ENCODE measurements at regions not wholly inside any gene's neighbourhood (a gene's known extent, or its start where the extent isn't known, plus 50 kb on each side); places are given as distances from the start of the nearest gene placed in this dataset.

DNA sequence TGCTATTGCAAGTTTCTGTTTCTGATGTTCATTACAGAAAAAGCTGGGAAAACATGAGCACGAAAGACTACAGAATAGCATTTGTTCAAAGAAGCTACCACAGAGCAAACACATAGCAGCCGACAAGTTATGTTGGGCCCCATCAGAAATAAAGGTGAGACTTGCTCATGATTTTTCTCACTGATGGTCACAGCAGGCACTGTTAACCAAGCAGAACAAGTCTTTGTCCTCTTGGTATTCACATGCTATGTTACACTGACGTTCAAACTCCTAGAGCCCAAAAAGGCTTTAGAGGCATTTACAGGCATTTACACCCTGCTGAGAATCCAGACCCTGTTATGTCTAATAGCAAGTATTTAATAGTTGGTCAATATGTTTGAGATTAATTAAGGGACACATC lies 235.0 kb upstream of the HNMT start:
- DNase-seq, result no peak

DNA sequence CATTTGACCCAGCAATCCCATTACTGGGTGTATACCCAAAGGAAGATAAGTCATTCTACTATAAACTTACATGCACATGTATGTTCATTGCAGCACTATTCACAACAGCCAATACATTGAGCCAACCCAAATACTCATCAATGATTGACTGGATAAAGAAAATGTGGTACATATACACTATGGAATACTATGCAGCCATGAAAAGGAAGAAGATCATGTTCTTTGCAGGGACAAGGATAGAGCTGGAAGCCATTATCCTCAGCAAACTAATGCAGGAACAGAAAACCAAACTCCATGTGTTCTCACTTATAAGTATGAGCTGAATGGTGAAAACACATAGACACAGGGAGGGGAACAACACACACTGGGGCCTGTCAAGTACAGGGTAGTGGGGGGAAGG lies 226.7 kb upstream of the HNMT start:
- no peak for DNase-seq

DNA sequence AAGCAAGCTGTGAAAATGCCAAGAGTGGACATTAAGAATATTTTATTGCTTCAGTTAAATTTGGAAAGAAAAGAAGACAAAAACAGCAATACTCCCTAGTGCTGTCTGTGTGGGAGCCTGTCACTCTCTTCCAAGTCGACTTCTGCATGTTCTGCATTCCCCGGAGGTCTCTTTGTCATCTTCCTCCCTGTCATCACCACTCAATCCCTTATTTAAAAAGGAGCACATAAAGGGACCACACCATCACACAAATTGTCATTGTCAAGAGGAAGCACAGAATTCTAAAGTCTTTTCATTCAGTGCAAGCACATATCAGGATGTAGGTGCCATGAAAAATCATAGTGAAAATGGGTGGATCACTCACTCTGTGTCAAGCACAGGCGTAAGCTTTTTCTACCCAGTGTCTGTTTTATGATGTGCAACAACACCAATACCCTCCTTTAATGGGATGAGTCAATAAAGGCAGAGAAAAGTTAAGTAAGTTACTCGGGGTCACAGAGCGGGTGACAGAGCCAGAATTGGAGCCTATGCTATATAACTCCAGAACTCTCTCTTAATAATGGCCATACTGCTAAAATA lies 222.4 kb upstream of the HNMT start:
- no peak for DNase-seq

DNA sequence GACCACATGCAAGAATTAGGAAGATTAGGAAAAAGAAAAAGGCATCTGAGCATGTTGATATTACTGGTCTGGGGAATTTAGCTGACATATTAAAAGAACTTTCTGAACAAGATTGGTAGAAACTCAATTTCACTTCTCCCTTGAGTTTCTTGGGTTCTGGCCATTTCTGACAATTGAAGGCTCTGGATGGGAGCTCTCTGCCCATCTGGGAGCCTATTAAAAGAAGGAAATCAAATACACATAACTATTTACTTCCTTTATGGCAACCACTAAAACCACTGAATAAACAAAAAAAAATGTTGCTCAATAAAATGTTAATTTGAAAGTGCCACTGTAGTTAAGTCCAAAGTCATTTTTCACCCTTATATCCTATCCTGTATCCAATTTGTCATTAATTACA lies 216.8 kb upstream of the HNMT start:
- DNase-seq, result no peak

DNA sequence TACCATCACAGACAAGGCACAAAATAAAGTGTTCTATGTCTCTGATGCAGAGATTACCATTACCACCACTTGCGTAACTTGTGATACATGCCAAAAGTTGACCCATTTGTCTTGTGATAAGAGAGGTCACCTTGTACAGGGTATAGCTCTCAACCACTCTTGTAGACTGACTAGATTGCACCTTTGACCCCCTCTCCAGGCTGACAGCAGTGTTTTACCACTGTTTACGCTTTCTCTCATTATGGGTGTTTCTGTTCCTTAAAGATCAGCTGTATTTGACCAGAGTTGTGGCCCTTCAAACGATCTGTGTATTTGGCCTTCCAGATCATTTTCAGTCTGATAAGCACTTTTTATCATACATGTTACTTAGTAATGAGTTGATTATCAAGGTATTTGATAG lies 215.7 kb upstream of the HNMT start:
- no peak for DNase-seq

DNA sequence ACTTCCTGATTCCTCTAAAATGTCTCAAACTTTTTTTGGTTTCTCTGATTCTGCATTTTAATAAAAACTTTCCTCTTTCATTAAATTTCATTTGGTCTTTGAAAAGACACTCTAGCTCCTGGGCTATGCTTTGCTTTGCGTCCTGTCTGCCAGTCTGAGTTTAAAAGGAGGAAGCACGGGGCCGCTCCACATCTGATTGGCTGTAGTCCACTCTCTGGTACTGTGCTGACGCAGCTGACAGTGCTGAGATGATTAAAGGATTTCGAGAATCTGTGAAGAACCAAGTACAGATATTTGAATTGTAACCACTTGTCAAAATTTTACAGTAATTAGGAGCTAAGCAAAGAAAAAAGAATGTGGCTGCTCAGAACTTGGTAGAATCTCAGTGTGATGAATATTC lies 199.6 kb upstream of the HNMT start:
- no peak for DNase-seq

DNA sequence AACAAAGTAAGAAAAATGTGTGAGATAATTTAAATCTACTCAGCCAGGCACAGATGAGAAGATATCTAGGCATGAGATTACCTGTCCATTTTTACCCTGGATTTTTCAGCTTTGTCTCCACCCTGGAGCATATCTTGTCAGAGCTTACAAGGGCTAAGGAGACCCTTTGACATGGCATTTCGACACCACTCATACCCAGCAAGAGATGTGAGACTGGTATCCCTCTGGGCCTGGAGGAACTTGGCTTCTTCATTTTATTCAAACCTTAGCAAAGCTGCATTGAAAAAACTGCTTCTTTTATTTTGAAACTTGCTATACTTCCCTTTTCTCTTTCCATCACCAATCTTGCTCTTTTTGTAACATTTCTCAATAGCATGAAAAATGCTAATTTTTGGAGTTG lies 194.9 kb upstream of the HNMT start:
- no peak for DNase-seq

DNA sequence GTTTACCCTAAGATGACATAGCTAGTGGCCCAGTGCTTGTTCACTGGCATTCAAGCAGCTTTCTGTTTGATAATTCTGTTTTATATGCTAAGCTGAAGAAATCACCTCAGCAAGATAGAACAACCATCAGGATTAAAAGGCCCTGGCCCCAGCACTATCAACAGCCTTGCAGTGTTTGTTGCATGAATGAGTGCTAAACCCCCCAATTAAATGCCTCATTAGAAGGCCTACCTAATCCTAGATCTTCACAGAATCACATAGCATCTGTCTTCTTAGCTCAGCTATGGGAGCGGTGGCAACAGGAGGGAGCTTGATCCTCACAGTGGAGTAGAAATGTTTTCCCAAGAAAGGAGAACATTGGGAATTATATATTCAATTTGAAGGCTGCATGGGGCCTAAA lies 194.1 kb upstream of the HNMT start:
- DNase-seq, result no peak

DNA sequence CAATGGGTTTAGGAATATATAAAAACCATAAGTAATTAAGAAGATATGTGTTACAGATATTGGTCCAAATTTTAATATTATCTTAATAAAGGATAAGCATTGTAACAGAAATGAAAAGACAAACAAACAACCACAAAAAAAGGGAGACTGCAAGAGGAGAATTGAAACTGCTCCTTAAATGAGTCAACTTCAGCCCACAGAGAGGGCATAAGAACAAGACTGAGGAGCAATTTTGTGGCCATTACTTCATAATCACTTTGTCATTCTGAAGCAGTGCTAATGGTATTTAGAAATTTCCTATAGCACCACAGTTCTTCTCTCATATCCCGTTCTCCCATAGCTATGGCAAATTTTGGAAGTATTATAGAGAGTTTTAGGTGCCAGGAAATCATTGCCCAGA lies 193.2 kb upstream of the HNMT start:
- no peak for DNase-seq

DNA sequence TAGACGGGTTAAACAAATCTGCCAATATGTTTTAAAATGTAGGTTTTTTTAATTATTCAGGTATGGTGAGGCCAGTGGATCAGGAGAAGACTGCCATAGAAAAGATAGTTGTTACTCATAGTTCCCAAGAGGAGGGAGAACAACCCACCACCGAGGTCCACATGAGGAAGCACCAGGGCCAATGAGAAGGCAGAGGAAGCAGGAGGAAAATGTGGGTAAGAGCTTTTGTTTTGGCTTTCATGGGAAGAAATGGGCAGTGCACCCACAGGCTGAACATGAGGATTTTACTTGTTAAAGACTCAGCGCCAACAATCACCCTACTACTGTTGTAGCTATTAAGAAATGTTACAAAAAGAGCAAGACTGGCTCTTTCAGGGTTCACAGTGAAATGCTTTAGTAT lies 191.8 kb upstream of the HNMT start:
- DNase-seq, result no peak

DNA sequence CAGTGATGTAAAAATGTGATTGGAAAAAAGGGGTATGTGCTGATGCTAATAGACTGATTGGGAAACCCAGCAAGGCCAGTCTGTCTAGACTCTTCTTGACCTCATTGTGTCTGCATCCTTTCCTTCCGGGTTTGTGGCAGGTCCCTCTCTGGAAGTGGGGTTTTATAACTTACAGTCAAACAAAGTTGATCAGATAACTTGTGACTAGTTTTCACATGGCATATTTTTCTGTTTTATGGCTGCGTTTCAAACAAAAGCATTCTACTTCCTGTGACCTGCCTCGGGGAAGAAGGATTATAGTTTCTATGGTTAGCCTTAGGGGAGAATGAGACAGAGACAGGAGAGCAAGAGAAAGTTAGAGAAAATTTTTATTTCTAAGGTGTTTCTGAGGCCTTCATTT lies 188.7 kb upstream of the HNMT start:
- no peak for DNase-seq

DNA sequence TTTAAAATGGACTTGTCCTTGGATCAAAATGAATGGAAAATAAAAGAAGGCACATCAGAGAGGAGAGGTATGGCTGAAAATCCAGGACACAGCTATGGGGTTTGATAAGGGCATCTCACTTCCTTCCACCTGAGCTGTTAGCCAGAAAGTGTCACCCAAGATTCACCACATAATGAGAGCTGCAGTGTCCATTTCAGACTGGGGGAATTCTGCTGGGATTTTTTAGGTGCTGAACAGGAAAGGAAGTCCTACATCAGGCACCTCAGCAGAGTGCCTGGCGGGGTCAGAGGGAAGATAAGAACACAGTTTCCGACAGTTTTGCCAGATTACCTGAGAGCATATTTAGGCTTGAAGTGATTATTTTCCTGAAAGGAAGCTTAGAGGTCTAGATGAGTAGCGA lies 187.6 kb upstream of the HNMT start:
- no peak for DNase-seq

DNA sequence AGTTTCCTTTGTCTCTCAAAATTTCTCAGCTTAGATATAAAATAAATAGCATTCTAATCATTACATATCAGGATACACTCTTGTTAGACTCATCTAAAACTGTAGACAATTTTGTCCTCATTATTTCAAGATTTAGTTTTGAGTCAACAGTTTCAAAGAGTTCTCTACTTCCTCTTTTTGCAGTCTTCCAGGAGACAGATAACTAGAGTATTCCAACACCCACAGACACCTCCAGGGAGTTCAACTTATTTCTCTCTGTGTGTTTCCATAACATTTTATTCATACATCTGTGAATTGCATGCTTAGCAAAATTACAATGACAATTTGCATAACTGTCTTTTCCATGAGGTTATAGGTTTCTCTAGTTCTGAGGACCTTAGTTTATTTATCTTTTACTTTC lies 166.6 kb upstream of the HNMT start:
- no peak for DNase-seq

DNA sequence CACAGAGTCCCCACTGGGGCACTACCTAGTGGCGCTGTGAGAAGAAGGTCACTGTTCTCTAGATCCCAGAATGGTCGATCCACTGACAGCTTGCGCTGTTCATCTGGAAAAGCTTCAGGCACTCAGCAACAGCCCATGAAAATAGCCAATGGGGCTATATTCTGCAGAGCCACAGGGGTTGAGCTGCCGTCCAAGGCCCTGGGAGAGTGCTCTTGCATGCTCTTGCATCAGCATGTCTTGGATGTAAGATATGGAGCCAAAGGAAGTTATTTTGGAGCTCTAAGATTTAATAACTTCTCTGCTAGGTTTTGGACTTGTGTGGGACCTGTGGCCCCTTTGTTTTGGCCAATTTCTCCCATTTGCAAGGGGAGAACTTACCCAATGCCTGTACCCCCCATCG lies 164.7 kb upstream of the HNMT start:
- no peak for DNase-seq

DNA sequence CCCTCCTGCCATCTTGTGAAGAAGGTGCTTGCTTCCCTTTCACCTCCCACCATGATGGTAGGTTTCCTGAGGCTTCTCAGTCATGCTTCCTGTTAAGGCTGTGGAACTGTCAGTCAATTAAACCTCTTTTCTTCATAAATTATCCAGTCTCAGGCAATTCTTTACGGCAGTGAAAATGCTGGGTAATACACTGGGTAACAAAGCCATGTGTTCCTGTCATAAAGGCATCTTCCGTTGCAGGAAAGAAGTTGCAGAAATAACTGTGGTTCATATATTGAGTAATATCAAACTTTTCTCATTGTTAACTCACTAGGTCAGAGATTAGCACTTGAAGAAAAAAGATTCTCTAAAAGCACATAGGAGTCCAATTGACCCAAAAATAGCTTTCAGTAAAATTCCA lies 163.9 kb upstream of the HNMT start:
- no peak for DNase-seq

DNA sequence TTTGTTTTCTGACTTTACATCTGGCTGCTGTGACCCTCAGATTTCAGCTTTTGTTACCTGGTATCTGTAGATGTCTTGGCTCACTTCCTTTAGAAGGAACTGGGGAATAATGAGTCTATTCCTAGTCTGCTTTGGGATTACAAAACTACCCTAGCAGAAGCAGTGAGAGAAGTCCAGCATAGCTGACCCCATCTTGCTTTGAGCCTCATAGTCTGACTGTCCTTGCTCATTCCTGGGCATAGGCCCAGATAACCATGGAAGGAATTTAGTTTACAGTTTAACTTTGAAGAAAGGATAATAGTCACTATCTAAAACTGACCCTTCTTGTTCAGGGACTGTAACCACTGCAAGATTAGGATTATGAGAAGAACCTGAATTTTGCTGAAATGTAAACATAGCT lies 163.0 kb upstream of the HNMT start:
- no peak for DNase-seq

DNA sequence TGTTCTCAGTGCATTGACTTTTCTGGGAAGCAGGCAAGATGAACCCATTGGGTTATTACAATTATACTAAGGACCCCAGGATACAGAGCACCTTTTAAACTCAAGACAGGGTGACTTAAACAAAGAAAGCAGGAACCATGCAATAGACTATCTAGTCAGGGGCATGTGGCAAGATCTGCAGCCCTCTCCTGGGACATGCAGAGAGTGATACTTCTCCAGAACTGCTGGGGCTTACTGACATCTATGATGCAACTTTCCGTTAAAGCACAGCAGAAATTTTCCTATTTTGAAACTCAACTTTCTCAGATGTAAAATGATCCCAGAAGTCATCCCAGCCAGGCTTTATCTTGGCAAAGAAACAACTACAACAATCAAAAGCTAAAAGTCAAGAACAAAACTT lies 162.2 kb upstream of the HNMT start:
- no peak for DNase-seq

DNA sequence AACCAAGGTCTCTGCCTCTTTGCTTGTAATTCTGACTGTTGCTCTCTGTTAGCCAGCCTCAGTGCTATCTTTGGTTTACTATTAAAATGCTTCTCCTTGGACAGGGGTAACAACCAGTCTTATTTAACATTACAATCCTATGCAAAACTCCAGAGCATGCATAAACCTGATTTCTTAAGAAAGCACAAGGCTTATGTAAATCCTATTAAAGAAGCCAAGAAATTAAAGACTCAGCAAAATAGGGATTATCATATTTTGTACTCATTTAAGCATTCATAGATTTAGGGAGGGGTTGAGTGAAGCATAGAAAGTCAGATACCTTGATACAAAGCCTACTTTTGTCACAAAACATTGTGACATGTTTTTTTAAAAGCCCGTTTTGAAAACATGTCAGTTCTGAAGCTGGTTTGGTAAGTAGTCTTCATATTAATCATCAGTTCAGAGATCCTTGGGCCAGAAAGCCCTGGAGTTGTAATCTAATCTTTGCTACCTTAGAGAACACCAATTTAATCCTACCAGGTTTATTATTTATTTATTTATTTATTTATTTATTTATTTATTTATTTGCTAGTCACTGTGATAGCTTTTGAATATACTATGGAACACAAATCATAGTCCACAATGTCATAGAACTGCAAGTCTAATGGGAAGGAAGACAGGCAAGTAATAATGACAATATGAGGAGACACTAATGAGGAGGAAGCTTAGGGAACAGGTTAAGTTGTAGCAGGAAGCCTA lies 158.0 kb upstream of the HNMT start:
- no peak for DNase-seq

DNA sequence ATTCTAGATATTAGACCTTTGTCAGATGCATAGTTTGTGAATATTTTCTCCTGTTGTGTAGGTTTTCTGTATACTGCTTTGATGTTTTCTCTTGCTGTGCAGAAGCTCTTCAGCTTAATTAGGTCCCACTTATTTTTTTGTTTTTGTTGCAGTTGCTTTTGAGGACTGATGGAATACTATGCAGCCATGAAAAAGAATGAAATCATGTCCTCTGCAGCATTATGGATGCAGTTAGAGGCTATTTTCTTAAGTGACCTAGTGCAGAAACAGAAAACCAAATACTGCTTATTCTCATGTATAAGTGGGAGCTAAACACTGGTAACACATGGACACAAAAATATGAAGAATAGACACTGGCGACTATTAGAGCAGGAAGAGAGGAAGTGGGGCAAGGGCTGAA lies 155.0 kb upstream of the HNMT start:
- no peak for DNase-seq

DNA sequence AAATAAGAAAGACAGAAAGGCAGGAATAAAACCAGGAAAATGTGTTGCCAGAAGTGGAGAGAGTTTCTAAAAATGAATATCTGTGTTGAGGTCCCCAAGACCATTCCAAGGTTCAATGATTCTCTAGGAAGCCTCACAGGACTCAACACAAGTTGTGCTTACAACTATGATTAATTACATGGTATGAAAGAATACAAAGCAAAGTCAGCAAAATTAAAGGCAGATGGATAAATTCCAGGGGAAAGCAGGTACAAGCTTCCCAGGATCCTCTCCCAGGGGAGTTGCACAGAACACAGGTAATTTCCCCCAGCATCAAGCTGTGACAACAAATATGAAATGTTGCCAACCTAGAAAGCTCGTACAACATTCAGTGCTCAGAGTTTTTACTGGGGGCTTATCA lies 154.4 kb upstream of the HNMT start:
- no peak for DNase-seq

DNA sequence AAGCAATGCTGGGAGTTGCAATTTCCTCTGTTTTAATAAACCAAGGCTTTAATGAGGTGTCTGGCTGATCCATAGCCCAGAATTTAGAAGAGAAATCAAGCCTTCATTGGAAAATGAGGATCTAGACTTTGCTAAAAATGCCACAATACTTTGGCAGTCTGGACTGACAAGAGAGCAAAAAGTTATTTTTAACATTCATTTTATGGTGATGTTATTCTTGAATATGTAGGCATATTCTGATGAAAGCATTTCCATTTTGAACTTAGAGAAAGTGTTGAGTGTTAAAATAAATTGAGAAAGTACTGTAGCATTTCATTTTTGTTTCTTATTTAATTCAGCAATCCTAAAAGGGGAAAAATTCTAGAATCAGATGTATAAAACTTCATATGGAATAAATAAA lies 151.8 kb upstream of the HNMT start:
- DNase-seq, result no peak

DNA sequence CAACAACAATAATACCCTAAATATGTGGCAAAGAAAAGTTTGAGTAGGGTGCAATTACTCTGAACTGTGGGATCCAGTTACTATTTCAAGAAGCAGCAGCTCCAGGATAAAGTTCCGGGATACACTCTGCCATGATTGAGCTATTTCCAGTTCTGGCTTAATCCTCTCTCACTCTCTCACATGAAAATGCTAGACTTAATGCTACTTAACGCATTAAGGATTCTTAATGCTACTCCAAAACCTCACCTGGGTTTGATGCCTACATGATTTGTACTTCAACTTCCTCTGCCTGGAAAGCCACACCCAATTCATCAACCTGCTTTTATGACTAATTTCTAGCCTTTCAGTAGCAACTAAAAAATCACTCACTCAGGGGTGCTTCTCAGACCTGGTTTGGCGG lies 151.1 kb upstream of the HNMT start:
- no peak for DNase-seq

DNA sequence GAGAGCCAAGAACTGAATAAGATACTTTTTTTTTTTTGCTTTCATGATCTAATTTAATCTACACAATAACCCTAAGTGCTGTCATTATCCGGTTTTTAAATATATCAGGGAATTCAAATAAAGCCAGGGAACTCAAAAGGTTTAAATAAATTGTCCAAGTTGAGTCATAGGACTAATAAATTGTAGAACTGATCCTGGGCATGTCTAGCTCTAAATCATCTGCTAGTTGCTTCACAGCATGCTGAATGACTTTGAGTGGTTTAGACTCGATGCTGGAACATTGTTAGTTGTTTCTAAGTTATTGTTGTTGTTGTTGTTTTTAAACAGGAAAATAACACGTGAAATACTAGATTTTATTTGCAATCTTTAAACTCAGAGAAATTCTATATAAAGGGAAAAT lies 147.2 kb upstream of the HNMT start:
- no peak for DNase-seq

DNA sequence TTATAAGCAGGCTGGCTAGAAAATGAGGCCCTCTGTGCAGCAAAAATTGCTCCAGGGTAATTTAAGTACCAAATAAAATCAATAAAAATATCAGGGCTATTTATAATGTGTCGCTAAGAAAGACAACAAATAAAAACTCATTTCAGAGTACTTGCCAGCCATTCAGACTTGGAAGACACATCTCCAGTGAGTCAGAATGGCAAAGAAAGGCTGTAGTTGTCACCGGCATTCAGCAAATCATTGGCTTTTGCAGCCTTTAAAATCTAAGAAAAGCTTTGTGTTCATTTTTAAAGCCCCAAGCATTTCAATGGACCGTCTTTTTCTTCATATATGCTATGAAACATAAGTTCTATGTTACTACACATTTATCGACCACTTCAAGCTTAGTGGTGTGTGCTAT lies 141.1 kb upstream of the HNMT start:
- DNase-seq, result no peak
